ENCODE measurements at regions not wholly inside any gene's neighbourhood (a gene's known extent, or its start where the extent isn't known, plus 50 kb on each side); places are given as distances from the start of the nearest gene placed in this dataset.

GRCh38 chr11:69880041-69880825, 61.0 kb upstream of the FGF3 start:
- CTCF ChIA-PET: interaction anchor here (1.0 kb wide), 1 partner anchor 9 kb away, joined by 3 read pairs; no protein-coding TSS in a partner anchor
- POLR2A ChIA-PET: no interaction called here
- H3K36me3 ChIP-seq (ENCODE audit: control insufficient read depth, insufficient read depth, low read length): no peaks in the 10 kb centered on the region
- TF ChIP-seq POLR2AphosphoS5 (IDR thresholded peaks at IDR 0.05; ENCODE audit: low read depth, low read length): no peak
- TF ChIP-seq SIN3A (IDR thresholded peaks at IDR 0.05; ENCODE audit: borderline replicate concordance, insufficient read depth, low read depth, low read length): no peak
- TF ChIP-seq, protein P1, sequence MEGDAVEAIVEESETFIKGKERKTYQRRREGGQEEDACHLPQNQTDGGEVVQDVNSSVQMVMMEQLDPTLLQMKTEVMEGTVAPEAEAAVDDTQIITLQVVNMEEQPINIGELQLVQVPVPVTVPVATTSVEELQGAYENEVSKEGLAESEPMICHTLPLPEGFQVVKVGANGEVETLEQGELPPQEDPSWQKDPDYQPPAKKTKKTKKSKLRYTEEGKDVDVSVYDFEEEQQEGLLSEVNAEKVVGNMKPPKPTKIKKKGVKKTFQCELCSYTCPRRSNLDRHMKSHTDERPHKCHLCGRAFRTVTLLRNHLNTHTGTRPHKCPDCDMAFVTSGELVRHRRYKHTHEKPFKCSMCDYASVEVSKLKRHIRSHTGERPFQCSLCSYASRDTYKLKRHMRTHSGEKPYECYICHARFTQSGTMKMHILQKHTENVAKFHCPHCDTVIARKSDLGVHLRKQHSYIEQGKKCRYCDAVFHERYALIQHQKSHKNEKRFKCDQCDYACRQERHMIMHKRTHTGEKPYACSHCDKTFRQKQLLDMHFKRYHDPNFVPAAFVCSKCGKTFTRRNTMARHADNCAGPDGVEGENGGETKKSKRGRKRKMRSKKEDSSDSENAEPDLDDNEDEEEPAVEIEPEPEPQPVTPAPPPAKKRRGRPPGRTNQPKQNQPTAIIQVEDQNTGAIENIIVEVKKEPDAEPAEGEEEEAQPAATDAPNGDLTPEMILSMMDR (IDR thresholded peaks at IDR 0.05): no peak
- TF ChIP-seq, protein P2, sequence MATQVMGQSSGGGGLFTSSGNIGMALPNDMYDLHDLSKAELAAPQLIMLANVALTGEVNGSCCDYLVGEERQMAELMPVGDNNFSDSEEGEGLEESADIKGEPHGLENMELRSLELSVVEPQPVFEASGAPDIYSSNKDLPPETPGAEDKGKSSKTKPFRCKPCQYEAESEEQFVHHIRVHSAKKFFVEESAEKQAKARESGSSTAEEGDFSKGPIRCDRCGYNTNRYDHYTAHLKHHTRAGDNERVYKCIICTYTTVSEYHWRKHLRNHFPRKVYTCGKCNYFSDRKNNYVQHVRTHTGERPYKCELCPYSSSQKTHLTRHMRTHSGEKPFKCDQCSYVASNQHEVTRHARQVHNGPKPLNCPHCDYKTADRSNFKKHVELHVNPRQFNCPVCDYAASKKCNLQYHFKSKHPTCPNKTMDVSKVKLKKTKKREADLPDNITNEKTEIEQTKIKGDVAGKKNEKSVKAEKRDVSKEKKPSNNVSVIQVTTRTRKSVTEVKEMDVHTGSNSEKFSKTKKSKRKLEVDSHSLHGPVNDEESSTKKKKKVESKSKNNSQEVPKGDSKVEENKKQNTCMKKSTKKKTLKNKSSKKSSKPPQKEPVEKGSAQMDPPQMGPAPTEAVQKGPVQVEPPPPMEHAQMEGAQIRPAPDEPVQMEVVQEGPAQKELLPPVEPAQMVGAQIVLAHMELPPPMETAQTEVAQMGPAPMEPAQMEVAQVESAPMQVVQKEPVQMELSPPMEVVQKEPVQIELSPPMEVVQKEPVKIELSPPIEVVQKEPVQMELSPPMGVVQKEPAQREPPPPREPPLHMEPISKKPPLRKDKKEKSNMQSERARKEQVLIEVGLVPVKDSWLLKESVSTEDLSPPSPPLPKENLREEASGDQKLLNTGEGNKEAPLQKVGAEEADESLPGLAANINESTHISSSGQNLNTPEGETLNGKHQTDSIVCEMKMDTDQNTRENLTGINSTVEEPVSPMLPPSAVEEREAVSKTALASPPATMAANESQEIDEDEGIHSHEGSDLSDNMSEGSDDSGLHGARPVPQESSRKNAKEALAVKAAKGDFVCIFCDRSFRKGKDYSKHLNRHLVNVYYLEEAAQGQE (IDR thresholded peaks at IDR 0.05; ENCODE audit: insufficient read depth in 1 of 2, low read depth in 2 of 2, low read length in 1 of 2): no peak
- TF ChIP-seq TCF7L2 (IDR thresholded peaks at IDR 0.05; ENCODE audit: low read depth, low read length): no peak
- no peaks in the 10 kb centered on the region for H3K4me1 ChIP-seq (ENCODE audit: control insufficient read depth, insufficient read depth, low read length)
- H3K9me3 ChIP-seq (ENCODE audit: control insufficient read depth, insufficient read depth, low read depth, low read length): no peaks in the 10 kb centered on the region
- no peak overlapping the region for H3K4me3 ChIP-seq (ENCODE audit: low read depth in 2 of 2, low read length in 2 of 2)
- no peak overlapping the region for H3K27ac ChIP-seq (ENCODE audit: low read length)
- intact Hi-C loops (cut with micrococcal nuclease; ENCODE audit: unreplicated experiment): no loop called here
- BruUV-seq (replicated peaks): no TSS peak
- ATAC-seq: no peak
- in situ Hi-C loops (cut with HindIII; ENCODE audit: low pct_unique_long_range_greater_than_20kb, low sequenced_read_pairs): no loop called here
- no peak for DNase-seq (ENCODE audit: low read depth, low spot score)
- H3K27me3 ChIP-seq (ENCODE audit: control insufficient read depth, insufficient read depth, low read length): no peaks in the 10 kb centered on the region; the same call in 1 of the 2 replicates

DNA sequence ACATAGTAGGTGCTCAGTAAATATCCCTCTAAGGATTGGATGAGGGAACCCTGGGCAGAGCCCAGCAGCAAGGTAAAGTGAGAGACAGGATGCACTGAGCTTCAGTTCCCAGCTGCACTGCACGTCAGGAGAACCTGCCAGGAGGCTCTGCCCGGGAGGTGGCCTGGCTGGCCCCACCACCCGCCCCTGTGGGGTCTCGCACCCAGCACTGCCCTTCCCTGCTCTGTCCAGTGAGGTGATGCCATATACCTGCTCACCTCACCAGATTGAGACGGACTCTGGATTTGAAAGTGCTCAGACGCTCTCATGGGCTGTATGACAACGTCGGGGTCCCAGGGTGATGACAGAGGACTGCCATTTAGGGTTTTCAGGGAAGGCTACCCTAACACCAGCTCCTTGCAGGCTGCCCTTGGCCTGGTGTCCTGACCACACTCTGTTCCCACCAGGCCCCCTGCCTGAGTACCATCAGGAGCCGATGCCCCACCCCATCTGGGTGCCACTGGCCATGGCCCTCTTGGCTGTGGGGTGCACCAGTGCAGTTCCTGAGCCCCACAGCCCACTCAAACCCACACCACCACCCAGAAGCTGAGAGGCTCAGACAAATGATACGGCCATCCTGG, 61.7 kb upstream of the FGF3 start:
- BruUV-seq (replicated peaks): no TSS peak
- intact Hi-C loops (cut with micrococcal nuclease; ENCODE audit: unreplicated experiment) (no loop called here), in situ Hi-C loops (cut with HindIII; ENCODE audit: low pct_unique_long_range_greater_than_20kb, low sequenced_read_pairs) (no loop called here)
- TF ChIP-seq, protein P2 (IDR thresholded peaks at IDR 0.05; ENCODE audit: insufficient read depth in 1 of 2, low read depth in 2 of 2, low read length in 1 of 2): no peak
- TF ChIP-seq POLR2AphosphoS5 (IDR thresholded peaks at IDR 0.05; ENCODE audit: low read depth, low read length) (no peak), SIN3A (IDR thresholded peaks at IDR 0.05; ENCODE audit: borderline replicate concordance, insufficient read depth, low read depth, low read length) (no peak), TCF7L2 (IDR thresholded peaks at IDR 0.05; ENCODE audit: low read depth, low read length) (no peak)
- TF ChIP-seq, protein P1 (IDR thresholded peaks at IDR 0.05): no peak
- H3K4me3 ChIP-seq (ENCODE audit: low read depth in 2 of 2, low read length in 2 of 2): no peak overlapping the region
- ATAC-seq: no peak
- no peaks in the 10 kb centered on the region for H3K4me1 ChIP-seq (ENCODE audit: control insufficient read depth, insufficient read depth, low read length)
- H3K27me3 ChIP-seq (ENCODE audit: control insufficient read depth, insufficient read depth, low read length): no peaks in the 10 kb centered on the region
- no peak for DNase-seq (ENCODE audit: low read depth, low spot score)
- CTCF ChIA-PET: interaction anchor here (0.5 to 1.0 kb wide), 2 partner anchors 8 to 164 kb away, joined by 3 to 4 read pairs; no protein-coding TSS in a partner anchor
- POLR2A ChIA-PET: no interaction called here
- no peaks in the 10 kb centered on the region for H3K36me3 ChIP-seq (ENCODE audit: control insufficient read depth, insufficient read depth, low read length)
- no peaks in the 10 kb centered on the region for H3K9me3 ChIP-seq (ENCODE audit: control insufficient read depth, insufficient read depth, low read depth, low read length)
- H3K27ac ChIP-seq (ENCODE audit: low read length): no peak overlapping the region

Data from Panc1 (cell line).